Common myeloid progenitor, CD34-positive (primary cell): ENCODE measurements at regions not wholly inside any gene's neighbourhood (a gene's known extent, or its start where the extent isn't known, plus 50 kb on each side); places are given as distances from the start of the nearest gene placed in this dataset.

ENCODE experiments used
- CTCF ChIA-PET: fragments of 350-600 bp; sonication (Branson Sonifier 250); formaldehyde crosslinking; loops from one replicate; lab custom pipeline; 2021; ENCODE audit warnings: antibody characterized with exemption; lab: Charles Lee
- POLR2A ChIA-PET: fragments of 350-600 bp; sonication (Branson Sonifier 250); formaldehyde crosslinking; loops from one replicate; lab custom pipeline; 2021; ENCODE audit warnings: antibody characterized with exemption; lab: Charles Lee
- DNase-seq, 3 donors: peaks; one replicate each; pipeline versions ENCODE4 v3.0.0 to v3.0.0-alpha.2; 2013
- H3K27ac ChIP-seq, 2 experiments: 1 replicate in 1 of 2; 2 replicates in 1 of 2; pipeline ENCODE4 v1.7.0; 2013; ENCODE audit warnings: inconsistent platforms in 2 of 2, low read length in 2 of 2, mild to moderate bottlenecking in 2 of 2, low read depth in 1 of 2, moderate library complexity in 1 of 2; ENCODE audit not compliant: severe bottlenecking in 2 of 2, insufficient read depth in 1 of 2, poor library complexity in 1 of 2
- H3K27me3 ChIP-seq, 5 experiments: replicated peaks in 2 of 5; 1 replicate in 3 of 5; 2 replicates in 2 of 5; pipeline versions ENCODE4 v1.6.1 to v1.7.0; 2013; ENCODE audit warnings: low read length in 4 of 5, mild to moderate bottlenecking in 2 of 5, moderate library complexity in 2 of 5, inconsistent platforms in 1 of 5; ENCODE audit not compliant: insufficient read depth in 5 of 5, control insufficient read depth in 4 of 5
- H3K36me3 ChIP-seq, 4 experiments: 1 replicate in 2 of 4; 2 replicates in 2 of 4; pipeline versions ENCODE4 v1.6.1 to v1.7.0; 2013; ENCODE audit warnings: low read length in 3 of 4, control low read depth in 1 of 4, mild to moderate bottlenecking in 1 of 4; ENCODE audit not compliant: control insufficient read depth in 4 of 4, insufficient read depth in 4 of 4
- H3K4me1 ChIP-seq, 4 experiments: 1 replicate in 3 of 4; 2 replicates in 1 of 4; pipeline versions ENCODE4 v1.6.1 to v1.7.1; 2013; ENCODE audit warnings: low read length in 3 of 4, mild to moderate bottlenecking in 3 of 4, control low read depth in 1 of 4, inconsistent platforms in 1 of 4, moderate library complexity in 1 of 4; ENCODE audit not compliant: control insufficient read depth in 4 of 4, insufficient read depth in 4 of 4; ENCODE audit errors: control extremely low read depth in 1 of 4
- H3K4me3 ChIP-seq, 7 experiments: 1 replicate in 4 of 7; 2 replicates in 3 of 7; pipeline versions ENCODE4 v1.5.1 to v1.7.0; 2013; ENCODE audit warnings: mild to moderate bottlenecking in 7 of 7, low read length in 6 of 7, moderate library complexity in 6 of 7, inconsistent platforms in 2 of 7, low read depth in 2 of 7, control low read depth in 1 of 7; ENCODE audit not compliant: insufficient read depth in 4 of 7, control insufficient read depth in 1 of 7; ENCODE audit errors: extremely low read depth in 1 of 7
- H3K9me3 ChIP-seq, 5 experiments: 1 replicate in 4 of 5; 2 replicates in 1 of 5; pipeline versions ENCODE4 v1.6.1 to v1.7.1; 2013; ENCODE audit warnings: low read length in 4 of 5, mild to moderate bottlenecking in 2 of 5, inconsistent platforms in 1 of 5, low read depth in 1 of 5, moderate library complexity in 1 of 5; ENCODE audit not compliant: control insufficient read depth in 4 of 5, insufficient read depth in 2 of 5; ENCODE audit errors: control extremely low read depth in 1 of 5
- WGBS: methylation state at CpG from one replicate; pipeline ENCODE4 v1.1.5; 2013; ENCODE audit not compliant: insufficient coverage; 5-methylcytosine and 5-hydroxymethylcytosine counted together

DNA sequence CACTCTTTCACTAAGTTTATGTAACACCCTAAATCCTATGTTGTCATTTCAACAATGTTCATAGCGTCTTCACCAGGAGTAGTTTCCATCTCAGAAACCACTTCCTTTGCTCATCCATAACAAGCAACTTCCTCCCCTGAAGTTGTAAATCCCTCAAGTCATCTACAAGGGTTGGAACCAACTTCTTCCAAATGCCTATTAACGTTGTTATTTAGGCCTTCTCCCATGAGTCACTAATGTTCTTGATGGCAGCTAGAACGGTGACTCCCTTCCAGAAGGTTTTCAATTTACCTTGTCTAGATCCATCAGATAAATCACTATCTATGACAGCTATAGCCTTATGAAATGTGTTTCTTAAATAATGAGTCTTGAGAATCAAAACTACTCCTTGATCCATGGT, 73.3 kb upstream of the TARS1 start:
- 0% methylated on average over 2 of the region's 3 CpGs for WGBS
- no peaks in the 10 kb centered on the region for H3K9me3 ChIP-seq
- no peaks in the 10 kb centered on the region for H3K36me3 ChIP-seq
- DNase-seq: peak in 2 of 3 donors; percentile 50 to 71
- no peak overlapping the region for H3K27ac ChIP-seq
- no peak overlapping the region for H3K4me3 ChIP-seq
- CTCF ChIA-PET: interaction anchor here (0.6 kb wide), 1 partner anchor 10 kb away, joined by 3 read pairs; no protein-coding TSS in a partner anchor
- H3K27me3 ChIP-seq: no peaks in the 10 kb centered on the region
- POLR2A ChIA-PET: interaction anchor here (0.6 kb wide), 1 partner anchor 104 kb away, joined by 5 read pairs; no protein-coding TSS in a partner anchor
- peaks cover 20 to 58% (median 36%) of the 10 kb centered on the region in 4 experiments for H3K4me1 ChIP-seq

DNA sequence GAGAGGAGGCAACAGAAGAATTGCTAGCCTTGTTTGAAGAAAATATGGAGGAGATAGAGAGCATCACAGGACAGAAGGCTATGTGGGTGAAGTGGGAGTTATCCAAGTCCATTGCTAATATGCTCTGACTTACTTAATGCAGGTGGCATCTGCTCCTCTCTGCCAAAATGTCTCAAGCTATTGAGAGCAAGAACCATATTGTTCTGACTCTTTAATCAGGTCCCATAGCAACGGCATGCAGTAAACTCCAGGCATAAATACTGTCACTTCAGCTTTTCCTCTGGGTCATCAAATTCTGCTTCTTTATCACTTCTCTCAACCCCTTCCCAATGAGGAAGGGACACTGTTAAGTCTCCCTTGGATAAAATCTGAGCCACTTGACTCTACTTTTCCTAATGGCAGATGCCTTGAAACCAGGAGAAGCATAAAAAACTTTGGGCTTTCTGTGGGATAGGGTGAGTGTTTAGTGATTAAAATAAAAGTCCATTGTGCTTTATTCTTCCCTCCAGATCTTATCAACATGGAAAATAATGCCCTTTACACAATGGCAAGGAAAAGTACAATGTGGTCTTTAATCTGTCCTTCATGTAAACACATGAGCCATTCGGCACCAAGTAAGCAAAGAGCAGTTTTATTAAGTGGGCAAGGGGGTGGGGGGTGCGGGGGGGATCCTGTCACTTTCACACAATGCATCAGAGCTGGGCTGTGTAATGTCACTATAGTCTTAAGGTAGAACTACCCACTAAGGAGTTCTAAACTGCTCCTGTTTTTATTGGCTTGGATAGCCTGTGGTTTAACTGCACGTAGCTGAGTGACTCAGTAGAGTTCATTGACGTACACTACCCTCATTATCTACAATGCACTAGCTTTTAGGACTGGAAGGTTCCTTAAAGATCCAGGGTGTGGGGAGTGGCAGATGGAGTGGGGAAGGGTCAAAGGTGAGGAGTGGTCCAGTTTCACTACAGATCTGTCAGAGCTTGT, 71.0 kb upstream of the TARS1 start:
- POLR2A ChIA-PET: no interaction called here

GRCh38 chr5:33370466-33370859, 70.3 kb upstream of the TARS1 start:
- 69% methylated on average over 2 of the region's 2 CpGs for WGBS
- Histone ChIP-seq H3K4me3 (no peak overlapping the region), H3K4me1 (peaks cover 7 to 30% (median 16%) of the 10 kb centered on the region in 4 experiments), H3K27ac (no peak overlapping the region), H3K36me3 (no peaks in the 10 kb centered on the region), H3K27me3 (no peaks in the 10 kb centered on the region), H3K9me3 (no peaks in the 10 kb centered on the region)
- POLR2A ChIA-PET: no interaction called here
- CTCF ChIA-PET: interaction anchor here (0.9 to 1.5 kb wide), 2 partner anchors 9 to 664 kb away, joined by 3 to 7 read pairs; no protein-coding TSS in a partner anchor
- DNase-seq: no peak

More for the DNA sequence above, 71.0 kb upstream of the TARS1 start:
- H3K27ac ChIP-seq: no peak overlapping the region
- H3K9me3 ChIP-seq: no peaks in the 10 kb centered on the region
- CTCF ChIA-PET: interaction anchor here (0.6 to 1.5 kb wide), 3 partner anchors 10 to 663 kb away, joined by 3 to 7 read pairs (median 3); no protein-coding TSS in a partner anchor
- whole genome bisulfite sequencing: 86% methylated on average over 1 of the region's 5 CpGs
- no peaks in the 10 kb centered on the region for H3K27me3 ChIP-seq
- peak in 1 of 3 donors; percentile 37 for DNase-seq
- no peaks in the 10 kb centered on the region for H3K36me3 ChIP-seq
- H3K4me1 ChIP-seq: peaks cover 11 to 35% (median 20%) of the 10 kb centered on the region in 4 experiments
- H3K4me3 ChIP-seq: no peak overlapping the region

GRCh38 chr5:33371660-33372059, 69.1 kb upstream of the TARS1 start:
- peaks cover 7 to 30% (median 13%) of the 10 kb centered on the region in 4 experiments for H3K4me1 ChIP-seq
- WGBS: no CpG with 5 or more reads among the region's 1 CpG
- no peaks in the 10 kb centered on the region for H3K9me3 ChIP-seq
- H3K27ac ChIP-seq: no peak overlapping the region
- H3K27me3 ChIP-seq: no peaks in the 10 kb centered on the region
- H3K36me3 ChIP-seq: no peaks in the 10 kb centered on the region
- no peak for DNase-seq
- ChIA-PET CTCF (interaction anchor here (1.5 kb wide), 1 partner anchor 8 kb away, joined by 7 read pairs; no protein-coding TSS in a partner anchor), POLR2A (no interaction called here)
- no peak overlapping the region for H3K4me3 ChIP-seq

- Histone ChIP-seq H3K27me3 (no peaks in the 10 kb centered on the region), H3K9me3 (no peaks in the 10 kb centered on the region), H3K27ac (no peak overlapping the region), H3K4me3 (no peak overlapping the region), H3K4me1 (peaks cover 0 to 18% (median 3%) of the 10 kb centered on the region in 4 experiments), H3K36me3 (no peaks in the 10 kb centered on the region)
- ChIA-PET CTCF (no interaction called here), POLR2A (interaction anchor here (0.5 kb wide), 1 partner anchor 1215 kb away, joined by 3 read pairs; no protein-coding TSS in a partner anchor)
- DNase-seq: peak in 2 of 3 donors; percentile 53 to 58
- 100% methylated on average over 1 of the region's 6 CpGs for WGBS
These were observed 67.9 kb upstream of the TARS1 start for GRCh38 chr5:33372721-33373472.

GRCh38 chr5:33375900-33376299, 64.9 kb upstream of the TARS1 start:
- Histone ChIP-seq H3K36me3 (no peaks in the 10 kb centered on the region), H3K9me3 (no peaks in the 10 kb centered on the region), H3K27me3 (no peaks in the 10 kb centered on the region), H3K4me3 (no peak overlapping the region), H3K27ac (no peak overlapping the region), H3K4me1 (no peaks in the 10 kb centered on the region)
- CTCF ChIA-PET: interaction anchor here (0.8 kb wide), 1 partner anchor 14 kb away, joined by 3 read pairs; no protein-coding TSS in a partner anchor
- DNase-seq: no peak
- WGBS: 94% methylated on average over 2 of the region's 2 CpGs
- POLR2A ChIA-PET: no interaction called here
